Kidney (tissue), 13 donors: ENCODE measurements at regions not wholly inside any gene's neighbourhood (a gene's known extent, or its start where the extent isn't known, plus 50 kb on each side); places are given as distances from the start of the nearest gene placed in this dataset.

Experiments used
- DNase-seq, 5 donors: peaks; one replicate each; pipeline ENCODE4 v3.0.0-alpha.2; 2013 to 2020
- FAIRE-seq: peaks from 2 replicates; lab custom pipeline; 2012; peaks lifted over from hg19 to GRCh38; lab: Jason Lieb, UNC
- H3K27ac ChIP-seq, 2 donors: one replicate each; pipeline ENCODE4 v1.7.0; 2013; ENCODE audit warnings: low read depth in 2 of 2, low read length in 2 of 2, inconsistent platforms in 1 of 2
- H3K27me3 ChIP-seq: one replicate; pipeline ENCODE4 v1.7.1; 2013; ENCODE audit warnings: low read length, inconsistent platforms; ENCODE audit not compliant: control insufficient read depth, insufficient read depth
- H3K36me3 ChIP-seq, 3 donors: one replicate each; pipeline versions ENCODE4 v1.7.0 to v1.7.1; 2013; ENCODE audit warnings: low read length in 3 of 3, control low read depth in 1 of 3, inconsistent platforms in 1 of 3; ENCODE audit not compliant: insufficient read depth in 3 of 3, control insufficient read depth in 2 of 3
- H3K4me1 ChIP-seq, 3 donors: one replicate each; pipeline versions ENCODE4 v1.7.0 to v1.7.1; 2013; ENCODE audit warnings: low read length in 3 of 3, inconsistent platforms in 1 of 3, low read depth in 1 of 3; ENCODE audit not compliant: control insufficient read depth in 2 of 3, insufficient read depth in 2 of 3
- H3K4me3 ChIP-seq, 3 donors: one replicate each; pipeline versions ENCODE4 v1.7.0 to v1.8.1; 2013; ENCODE audit warnings: low read length in 3 of 3, control low read depth in 1 of 3, inconsistent platforms in 1 of 3
- H3K9ac ChIP-seq, 3 donors: one replicate each; pipeline versions ENCODE4 v1.7.0 to v1.7.1; 2013; ENCODE audit warnings: low read length in 3 of 3, control low read depth in 1 of 3, inconsistent platforms in 1 of 3
- H3K9me3 ChIP-seq, 3 donors: one replicate each; pipeline versions ENCODE4 v1.7.0 to v1.7.1; 2013; ENCODE audit warnings: low read length in 3 of 3, control low read depth in 1 of 3, inconsistent platforms in 1 of 3; ENCODE audit not compliant: control insufficient read depth in 2 of 3, insufficient read depth in 1 of 3
- intact Hi-C: fragments of 100-400 bp; cut with DNase I; formaldehyde crosslinking; loops from one replicate; pipeline ENCODE4 v1.11.1; 2022
- TF ChIP-seq, protein P1 (sequence below): IDR thresholded peaks from 3 replicates; pipeline ENCODE4 v1.5.1; 2012; ENCODE audit warnings: mild to moderate bottlenecking, moderate library complexity, borderline replicate concordance; ENCODE audit not compliant: insufficient read depth; ENCODE audit errors: extremely low read depth
- donor health status: control.
- donor health status: control.
- donor health status: control.
- donor health status: control.
- donor health status: control.
- donor health status: DM: yes; HTN: yes; CAD: no.
- donor health status: Normal renal cell carcinoma (clear cell type).

DNA sequence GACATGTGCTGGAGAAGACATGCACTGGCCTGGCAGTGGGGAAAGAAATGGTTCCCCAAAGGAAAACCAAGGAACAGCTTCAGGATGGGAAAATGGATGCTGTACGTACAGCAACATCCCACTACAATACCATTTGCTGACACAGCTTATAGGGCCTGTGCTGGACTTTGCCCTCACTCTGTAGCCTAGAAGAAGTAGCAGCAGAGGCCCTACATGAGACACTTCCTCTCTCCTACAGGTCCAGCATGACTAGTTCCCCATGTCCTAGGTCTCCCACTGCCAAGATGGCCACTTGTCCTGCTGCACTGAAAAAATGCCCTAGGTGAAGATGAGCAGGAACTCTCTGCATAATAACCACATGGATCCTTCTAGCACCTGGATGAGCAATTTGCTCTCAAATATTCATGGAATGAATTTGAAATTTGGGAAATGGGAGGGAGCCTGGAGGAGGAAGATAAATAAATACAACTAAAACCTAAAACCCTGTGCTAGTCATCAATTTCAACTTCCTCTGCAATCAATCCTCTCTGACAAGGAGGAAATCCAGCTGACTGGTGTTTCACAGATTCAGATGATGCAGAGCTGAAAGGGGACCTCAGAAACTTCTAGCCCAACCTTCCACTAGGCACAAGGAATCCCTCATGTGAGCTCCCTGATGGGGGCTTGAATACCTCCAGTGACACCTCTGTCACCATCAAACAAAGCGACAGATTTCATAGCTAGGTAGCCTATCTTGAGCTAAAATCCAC lies 514.3 kb upstream of the PPP2R3A start:
- peaks cover 0 to 3% (median 0%) of the 10 kb centered on the region in 3 donors for H3K9me3 ChIP-seq
- no peak overlapping the region for H3K9ac ChIP-seq
- H3K27ac ChIP-seq: no peak overlapping the region
- TF ChIP-seq, protein P1, sequence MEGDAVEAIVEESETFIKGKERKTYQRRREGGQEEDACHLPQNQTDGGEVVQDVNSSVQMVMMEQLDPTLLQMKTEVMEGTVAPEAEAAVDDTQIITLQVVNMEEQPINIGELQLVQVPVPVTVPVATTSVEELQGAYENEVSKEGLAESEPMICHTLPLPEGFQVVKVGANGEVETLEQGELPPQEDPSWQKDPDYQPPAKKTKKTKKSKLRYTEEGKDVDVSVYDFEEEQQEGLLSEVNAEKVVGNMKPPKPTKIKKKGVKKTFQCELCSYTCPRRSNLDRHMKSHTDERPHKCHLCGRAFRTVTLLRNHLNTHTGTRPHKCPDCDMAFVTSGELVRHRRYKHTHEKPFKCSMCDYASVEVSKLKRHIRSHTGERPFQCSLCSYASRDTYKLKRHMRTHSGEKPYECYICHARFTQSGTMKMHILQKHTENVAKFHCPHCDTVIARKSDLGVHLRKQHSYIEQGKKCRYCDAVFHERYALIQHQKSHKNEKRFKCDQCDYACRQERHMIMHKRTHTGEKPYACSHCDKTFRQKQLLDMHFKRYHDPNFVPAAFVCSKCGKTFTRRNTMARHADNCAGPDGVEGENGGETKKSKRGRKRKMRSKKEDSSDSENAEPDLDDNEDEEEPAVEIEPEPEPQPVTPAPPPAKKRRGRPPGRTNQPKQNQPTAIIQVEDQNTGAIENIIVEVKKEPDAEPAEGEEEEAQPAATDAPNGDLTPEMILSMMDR: no peak
- intact Hi-C loops: no loop called here
- DNase-seq: no peak
- H3K4me3 ChIP-seq: no peak overlapping the region
- H3K36me3 ChIP-seq: no peaks in the 10 kb centered on the region
- no peak for FAIRE-seq
- no peaks in the 10 kb centered on the region for H3K4me1 ChIP-seq
- H3K27me3 ChIP-seq: no peaks in the 10 kb centered on the region

DNA sequence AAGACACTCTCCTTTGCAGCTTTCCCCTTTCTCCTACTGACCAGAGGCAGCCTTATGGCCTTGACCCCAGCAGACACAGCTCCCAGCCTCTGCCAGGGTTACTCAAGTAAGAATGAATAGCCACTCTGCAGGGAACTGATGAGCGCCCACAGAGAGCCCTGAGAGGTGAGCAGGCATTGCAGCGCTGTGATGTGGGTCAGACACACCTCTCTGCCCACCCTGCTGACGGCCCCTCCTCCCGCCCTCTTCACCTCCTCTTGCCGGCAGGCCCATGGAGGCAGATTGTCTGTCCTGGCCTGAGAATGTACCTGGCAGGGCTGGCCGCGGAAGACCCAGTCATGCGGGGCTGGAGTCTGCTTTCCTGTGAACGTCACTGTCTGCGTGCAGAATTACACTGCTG lies 512.6 kb upstream of the PPP2R3A start:
- Histone ChIP-seq H3K9me3 (peaks cover 0 to 3% (median 0%) of the 10 kb centered on the region in 3 donors), H3K9ac (no peak overlapping the region), H3K27me3 (no peaks in the 10 kb centered on the region), H3K4me3 (no peak overlapping the region), H3K4me1 (no peaks in the 10 kb centered on the region), H3K36me3 (no peaks in the 10 kb centered on the region), H3K27ac (no peak overlapping the region)
- DNase-seq (peak in 4 of 5 donors; percentile 43 to 51 (median 46)), FAIRE-seq (no peak)
- intact Hi-C loops: no loop called here
- TF ChIP-seq, protein P1: no peak

DNA sequence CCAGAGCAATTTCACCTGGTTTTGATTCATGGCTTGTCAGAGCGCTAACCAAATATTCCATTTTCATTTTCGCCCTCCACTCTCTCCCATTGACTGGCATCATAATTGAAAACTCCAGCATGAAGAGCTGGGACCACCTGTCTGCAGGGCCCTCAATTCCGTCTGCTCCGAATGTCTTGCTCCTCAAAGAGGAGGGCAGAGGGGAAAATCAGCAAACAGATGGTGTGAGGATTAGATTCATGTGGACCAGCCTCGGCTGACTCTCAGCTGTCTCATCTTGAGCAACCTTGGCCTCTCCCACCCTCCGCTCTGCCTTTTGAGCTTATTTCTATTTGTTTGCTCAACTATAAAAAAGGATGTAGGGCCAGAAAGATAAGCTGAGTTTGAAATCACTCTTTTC lies 512.2 kb upstream of the PPP2R3A start:
- Histone ChIP-seq H3K9ac (no peak overlapping the region), H3K27me3 (no peaks in the 10 kb centered on the region), H3K4me1 (no peaks in the 10 kb centered on the region), H3K9me3 (peaks cover 0 to 3% (median 0%) of the 10 kb centered on the region in 3 donors), H3K27ac (no peak overlapping the region), H3K36me3 (no peaks in the 10 kb centered on the region), H3K4me3 (no peak overlapping the region)
- FAIRE-seq (no peak), DNase-seq (no peak)
- intact Hi-C loops: no loop called here
- TF ChIP-seq, protein P1: no peak

DNA sequence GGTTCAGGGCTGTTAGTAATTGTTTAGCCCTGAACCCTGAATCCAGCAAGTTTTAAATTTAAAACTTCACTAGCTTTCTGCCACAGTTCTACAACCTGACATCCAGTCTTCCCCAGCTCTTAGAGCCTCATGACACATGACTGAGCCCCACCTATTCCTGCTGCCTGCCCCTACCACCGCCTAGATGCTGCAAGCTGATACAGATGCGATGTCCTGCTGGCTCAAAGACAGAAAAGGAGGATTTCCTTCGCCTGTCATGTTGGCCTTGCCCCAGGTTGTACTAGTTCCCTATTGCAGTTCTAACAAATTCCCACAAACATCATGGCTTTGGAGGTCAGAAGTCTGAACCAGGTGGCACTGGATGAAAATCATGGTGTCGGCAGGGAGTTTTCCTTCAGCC lies 510.6 kb upstream of the PPP2R3A start:
- no peaks in the 10 kb centered on the region for H3K27me3 ChIP-seq
- H3K9ac ChIP-seq: no peak overlapping the region
- no peak overlapping the region for H3K27ac ChIP-seq
- H3K4me1 ChIP-seq: no peaks in the 10 kb centered on the region
- TF ChIP-seq, protein P1: no peak
- peaks cover 0 to 3% (median 0%) of the 10 kb centered on the region in 3 donors for H3K9me3 ChIP-seq
- no peak for DNase-seq
- H3K4me3 ChIP-seq: no peak overlapping the region
- H3K36me3 ChIP-seq: no peaks in the 10 kb centered on the region
- no peak for FAIRE-seq
- intact Hi-C loops: no loop called here
